Occipital lobe (tissue), 1 donor: ENCODE measurements at regions not wholly inside any gene's neighbourhood (a gene's known extent, or its start where the extent isn't known, plus 50 kb on each side); places are given as distances from the start of the nearest gene placed in this dataset.

Source experiments
- DNase-seq: peaks from one replicate; lab custom pipeline; 2025; lab: John Stamatoyannopoulos, UW

DNA sequence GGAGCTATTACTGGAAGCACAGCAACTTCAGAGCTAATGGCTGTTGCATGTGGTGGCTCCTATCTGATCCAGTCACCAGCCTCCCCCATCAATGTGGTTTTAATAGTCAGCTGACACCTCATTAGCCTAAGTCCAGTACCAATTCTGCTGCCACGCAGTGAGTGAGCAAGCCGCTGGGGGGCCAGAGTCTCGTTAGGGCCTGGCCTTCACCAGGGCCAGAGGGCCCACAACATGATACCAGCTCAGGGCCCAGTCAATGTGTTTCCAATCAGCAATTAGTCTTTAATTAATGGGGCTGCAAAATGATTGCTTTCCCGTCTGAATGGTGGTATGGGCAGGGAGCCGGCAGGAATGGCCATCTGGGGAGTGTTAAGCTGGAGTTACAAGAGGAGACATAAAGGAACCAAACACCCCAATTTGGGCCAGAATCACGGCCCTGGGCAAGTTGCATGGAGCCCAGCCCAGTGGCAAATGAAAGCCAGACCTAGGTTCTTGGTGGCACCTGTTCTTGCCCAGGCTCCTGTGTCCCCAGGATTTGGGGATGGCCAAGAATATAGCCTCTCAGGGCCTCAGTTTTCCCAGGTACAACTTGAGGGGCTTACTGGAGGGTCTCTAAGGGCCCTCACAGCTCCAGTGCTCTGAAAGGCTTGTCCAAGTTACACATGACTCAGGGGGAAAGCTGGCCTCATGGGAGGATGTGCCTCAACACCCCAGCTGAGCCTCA is 119.2 kb downstream of the EFNB1 start:
- no peak for DNase-seq

DNA sequence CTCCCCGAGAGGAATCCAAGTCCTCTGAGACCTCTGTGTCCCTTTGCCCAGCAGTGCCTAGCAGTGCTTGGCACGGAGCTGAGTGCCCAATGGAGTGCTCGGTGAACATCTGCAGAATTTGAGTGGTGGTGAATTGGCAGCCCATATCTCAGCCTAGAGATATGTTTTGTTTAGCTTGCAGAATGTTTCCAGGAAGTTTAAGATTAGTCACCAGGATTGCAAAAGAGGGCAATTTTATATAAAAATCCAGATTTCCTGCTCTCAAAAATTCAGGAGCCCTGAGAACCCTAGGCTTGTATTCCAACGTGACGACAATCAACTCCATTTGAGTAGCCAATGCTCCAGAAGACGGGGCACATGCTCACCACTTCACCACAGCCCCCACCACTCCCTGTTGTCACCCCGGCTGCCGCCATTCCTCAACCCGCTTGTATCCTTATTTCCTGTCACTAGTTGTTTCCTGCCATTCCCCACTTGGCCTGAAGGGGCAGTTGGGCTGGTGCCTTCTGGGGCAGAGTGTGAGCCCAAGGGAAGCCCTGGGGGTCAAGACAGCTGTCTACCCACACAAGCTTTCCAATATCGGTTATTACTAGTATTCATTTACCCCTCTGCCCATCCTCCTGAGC is 116.9 kb downstream of the EFNB1 start:
- DNase-seq: no peak

DNA sequence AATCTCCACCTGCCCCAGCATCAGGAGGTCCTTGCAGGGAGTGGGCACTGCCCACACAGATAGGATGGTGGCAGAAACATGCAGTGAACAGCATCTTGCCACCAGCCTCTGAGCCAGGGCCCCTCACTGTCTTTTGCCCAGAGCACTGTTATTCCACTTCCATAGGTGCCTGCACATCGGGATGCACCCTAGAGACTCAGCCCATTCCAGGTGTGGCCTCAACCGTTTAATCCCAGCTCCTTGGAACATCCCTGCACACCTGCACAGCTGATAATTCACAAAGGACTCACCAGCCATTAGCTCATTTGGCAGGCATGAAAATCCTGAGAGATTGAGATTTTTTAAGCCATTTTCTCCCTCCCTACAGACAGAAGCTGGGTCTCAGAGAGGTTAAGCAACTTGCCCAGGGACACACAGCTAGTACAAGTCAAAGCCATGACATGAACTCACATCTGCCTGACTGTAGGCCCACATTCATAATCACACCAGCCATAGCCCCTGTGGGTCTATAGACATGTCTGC is 116.3 kb downstream of the EFNB1 start:
- DNase-seq: no peak

DNA sequence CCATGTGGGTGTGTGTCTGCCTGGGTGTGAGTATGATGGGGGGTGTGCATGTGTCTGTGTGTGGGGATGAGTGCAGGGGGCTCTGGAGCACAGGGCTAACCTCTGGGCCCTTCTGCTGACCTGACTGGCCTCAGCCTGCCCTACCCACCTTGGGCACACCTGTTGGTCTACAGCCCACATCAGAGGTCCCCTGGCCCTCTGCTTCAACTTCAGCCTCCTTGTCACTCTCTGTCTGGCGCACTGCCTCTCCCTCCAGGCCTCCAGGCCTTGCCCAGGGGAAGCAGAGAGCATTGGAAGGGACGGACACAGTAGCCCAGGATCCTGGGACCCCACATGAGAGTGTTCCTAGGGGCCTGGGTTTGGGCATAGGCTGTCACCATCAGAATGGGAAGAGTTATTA is 115.4 kb downstream of the EFNB1 start:
- DNase-seq: no peak

DNA sequence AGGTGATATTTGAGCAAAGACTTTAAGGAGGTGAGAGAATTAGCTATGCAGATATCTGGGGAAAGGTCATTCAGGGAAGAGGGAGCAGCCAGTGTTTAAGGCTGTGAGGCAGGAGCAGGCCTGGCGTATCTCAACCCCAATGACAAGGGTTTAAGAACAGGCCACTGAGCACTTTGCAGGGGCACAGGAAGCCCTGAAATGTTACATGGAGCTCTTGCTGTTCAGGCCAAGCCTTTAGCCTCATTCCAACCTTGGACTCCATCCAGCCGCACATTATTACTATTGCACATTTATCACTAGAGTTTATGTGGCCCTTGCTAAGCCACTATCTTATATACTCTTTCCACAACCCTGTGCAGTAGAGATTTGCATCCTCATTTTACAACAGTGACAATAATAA is 114.0 kb downstream of the EFNB1 start:
- DNase-seq: no peak

DNA sequence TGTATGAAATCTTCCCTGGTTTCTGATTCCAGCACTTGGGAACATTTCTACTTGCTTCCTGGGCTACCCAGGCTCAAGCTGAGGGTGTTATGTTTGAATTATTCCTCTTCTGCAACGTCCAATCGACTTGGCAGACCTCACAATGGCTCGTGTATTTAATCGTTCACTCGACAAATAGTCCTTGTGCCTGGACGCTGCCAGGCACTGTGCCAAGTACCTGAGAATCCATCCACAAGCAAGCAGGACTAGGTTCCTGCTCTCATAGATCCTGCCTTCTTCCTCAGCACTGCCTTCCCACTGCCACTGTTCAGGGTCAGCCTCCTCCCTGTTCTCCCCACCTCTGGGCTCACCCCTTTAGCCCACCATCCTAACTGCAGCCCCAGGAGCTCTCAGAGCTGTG is 113.3 kb downstream of the EFNB1 start:
- no peak for DNase-seq

DNA sequence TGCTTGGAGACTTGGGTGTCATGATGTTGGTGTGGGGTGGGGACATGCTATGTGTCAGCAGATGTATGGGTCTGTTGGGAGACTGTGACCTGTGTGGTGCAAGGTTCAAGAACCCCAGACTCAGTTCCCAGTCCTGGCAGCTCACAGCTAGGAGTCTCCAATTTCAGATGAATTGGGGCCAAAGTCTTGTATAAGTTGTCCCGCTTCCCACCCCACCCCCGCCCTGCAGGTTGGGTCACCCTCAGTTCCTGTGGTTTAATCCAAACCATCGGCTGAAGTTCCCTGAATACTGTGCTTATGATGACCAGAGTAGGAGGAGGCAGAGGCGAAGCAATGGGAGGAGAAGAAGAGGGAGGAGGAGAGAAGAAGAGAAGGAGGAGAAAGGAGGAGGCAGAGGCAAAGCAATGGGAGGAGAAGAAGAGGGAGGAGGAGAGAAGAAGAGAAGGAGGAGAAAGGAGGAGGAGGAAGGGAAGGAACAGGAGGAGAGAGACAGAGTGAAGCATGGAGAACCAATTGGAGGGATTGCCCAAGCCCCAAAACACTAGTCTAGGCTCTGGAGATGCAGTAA is 112.6 kb downstream of the EFNB1 start:
- no peak for DNase-seq

DNA sequence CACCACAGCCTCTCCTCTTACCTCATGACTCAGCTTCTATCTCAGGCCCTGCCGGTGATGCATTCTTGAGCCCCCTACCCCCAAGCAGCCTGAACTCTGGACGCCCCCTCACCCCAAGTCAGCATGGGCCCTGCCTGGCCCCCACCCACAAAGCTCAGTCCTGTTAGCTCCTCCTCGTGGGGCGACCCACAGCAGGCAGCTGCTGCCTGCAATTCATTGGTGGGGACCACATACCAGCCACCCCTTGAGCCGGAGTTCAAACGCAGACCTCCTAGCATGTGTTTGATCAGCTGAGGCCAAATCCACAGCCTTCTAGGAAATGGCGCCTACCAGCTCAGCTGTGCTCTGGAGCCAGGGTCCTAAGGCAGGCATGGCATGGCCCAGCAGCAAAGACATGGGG is 111.8 kb downstream of the EFNB1 start:
- no peak for DNase-seq

DNA sequence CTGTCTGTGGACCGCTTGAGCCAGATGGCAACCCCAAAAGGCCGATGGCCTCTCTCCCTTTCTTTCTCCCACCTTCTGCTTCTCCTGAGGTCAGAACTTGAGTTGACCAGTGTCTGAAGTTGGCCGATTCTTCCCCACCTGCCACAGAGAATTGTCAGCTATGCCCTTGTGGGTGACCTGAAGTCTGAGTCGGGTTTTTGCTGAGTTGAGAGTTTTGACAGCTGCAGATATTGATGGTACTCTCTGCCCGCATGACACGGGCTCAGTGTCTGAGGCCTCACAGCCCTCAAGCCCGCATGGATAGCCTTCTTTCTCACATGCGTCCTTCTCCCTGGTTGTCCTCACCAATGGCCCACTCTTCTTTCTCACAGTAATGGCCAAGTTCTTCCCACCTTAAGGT is 111.0 kb downstream of the EFNB1 start:
- DNase-seq: no peak

DNA sequence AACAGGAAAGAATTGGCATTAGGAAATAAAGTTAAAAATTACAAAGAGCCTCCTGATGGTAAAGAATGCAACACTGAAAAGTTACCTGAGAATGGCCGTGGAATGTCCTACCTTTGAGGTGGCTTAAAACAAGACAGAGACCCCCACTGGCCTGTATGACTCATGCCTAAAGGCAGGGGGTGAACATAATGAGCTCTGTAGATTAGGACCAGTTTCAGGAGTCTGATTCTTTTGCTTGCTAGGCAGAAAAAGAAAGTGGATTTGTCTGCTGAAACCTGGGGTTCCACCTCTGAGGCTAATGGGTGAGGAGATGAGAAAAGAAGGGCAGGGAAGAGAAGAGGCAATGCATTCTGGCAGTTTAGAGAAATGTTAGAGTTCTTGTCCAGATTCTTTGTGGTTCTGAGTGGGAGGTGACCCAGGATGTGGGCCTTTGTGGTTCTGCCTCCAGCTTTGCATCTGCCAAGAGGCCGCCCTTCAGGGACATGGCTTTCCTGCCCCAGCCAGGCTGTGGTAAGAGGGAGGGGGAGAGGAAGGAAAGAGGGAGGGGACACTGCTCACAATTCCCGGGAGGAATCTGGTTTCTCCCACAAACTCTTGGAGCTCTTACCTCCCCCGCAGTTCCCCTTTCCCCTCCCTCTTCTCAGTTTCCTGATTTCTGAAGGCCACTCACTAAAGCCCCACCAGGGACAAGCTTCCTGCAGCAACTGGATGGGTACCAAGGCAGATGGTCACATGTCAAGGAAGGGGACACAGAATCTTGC is 109.6 kb downstream of the EFNB1 start:
- DNase-seq: no peak

DNA sequence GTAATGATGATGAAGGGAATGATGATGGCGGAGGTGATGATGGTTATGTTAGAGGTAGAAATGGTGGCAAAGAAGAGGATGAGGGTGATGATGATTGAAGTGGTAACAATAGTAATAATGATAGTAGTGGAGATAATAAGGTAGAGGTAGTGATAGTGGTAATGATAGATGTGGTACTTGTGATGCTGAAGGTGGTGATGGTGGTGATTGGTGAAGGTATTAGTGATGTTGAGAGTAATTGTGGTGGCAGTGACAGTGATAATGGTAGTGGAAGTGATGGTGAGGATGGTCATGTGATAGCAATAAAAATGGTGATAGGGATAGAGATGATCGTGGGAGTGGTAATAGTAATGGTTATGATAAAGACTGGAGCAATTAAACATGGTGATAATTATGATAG is 108.8 kb downstream of the EFNB1 start:
- DNase-seq: no peak

DNA sequence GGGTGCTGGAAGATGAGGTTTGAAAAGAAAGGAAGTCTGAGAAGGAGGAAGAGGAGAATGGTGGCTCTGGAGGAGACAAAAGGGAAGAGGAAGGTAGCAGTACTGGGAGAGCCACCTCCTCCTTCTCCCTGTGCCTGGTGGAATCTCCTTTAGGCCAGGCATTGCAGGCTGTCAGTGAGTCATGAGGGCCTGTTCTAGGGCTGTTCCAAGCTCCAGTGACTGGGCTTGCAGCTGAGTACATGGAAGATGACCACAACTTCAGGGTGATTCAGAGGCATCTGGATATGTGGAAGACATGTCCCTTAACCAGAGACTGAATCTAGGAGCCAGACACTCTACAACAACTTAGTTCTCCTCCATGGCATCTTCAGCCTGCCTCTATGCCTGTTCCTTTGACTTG is 107.8 kb downstream of the EFNB1 start:
- DNase-seq: no peak

DNA sequence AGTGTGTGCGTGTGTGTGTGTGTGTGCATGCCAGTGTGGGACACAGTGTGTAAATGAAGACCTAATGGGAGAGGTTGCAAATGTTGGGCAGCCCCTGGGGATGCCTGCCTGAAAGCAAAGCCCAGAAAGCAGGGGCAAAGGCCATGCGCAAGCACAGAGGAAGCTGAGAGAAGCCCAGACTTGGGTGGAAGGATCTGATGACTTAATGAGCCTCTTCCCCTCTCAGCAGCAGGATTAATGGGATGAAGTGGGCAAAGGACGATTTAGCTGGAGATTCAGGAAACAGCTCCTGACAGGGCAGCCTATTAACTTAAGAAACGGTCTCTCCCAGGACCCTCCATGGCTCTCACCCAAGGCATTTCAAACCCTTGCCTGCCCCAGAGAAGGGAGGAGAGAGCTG is 107.3 kb downstream of the EFNB1 start:
- no peak for DNase-seq

DNA sequence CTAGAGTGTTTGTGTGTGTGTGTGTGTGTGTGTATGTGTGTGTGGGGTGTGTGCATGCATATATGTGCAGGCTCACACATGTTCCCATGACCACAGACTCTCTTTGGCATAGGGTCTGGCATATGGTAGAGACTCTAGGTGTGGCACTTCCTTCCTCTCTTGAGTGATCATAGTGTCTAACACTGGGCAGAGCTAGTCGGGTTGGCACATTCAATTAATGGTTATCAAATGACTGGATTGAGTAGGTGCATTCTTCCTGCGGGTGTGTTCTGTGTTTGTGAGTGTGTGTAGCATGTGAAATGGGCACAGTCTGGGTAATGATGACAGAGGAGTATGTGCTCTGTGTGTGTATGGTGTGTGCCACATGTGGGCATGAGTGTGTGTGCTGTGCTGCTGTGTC is 106.5 kb downstream of the EFNB1 start:
- DNase-seq: no peak

DNA sequence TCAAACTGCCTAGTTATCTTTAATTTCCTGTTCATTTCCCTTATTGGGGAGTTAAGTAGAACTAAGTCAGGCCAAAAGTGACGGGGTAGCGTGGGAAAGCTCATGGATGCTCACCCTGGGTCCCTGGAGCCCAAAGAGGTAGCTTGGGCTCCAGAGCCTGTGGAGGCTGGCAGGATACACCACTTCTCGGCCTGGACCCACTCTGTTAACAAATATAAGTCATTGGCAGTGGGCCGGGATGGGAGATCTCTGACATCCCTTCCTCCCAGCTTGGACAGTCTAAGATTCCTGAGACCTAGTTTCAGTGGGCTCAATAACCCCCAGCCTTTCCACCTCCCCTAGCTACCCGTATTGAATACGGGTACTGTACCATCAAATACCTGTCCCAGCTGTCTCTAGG is 106.1 kb downstream of the EFNB1 start:
- DNase-seq: no peak

DNA sequence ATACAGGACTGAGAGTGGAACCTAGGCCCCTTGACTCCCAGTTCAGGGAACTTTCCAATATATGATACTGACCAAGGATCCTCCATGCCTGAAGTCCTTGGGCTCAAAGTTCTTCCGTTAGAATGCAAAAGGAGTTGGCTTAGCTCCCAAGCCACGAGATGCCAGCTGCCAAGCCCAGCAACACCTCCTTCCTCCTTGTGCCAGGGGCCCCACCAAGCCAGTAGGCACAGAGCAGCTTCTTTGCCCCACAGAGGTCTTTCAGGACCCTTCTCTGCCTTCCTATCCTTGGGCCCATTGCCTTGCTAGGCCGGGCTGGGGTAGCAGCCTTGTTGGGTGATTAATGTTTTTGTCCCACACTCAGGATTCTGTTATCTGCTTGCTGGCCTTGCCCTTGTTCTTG is 105.6 kb downstream of the EFNB1 start:
- no peak for DNase-seq

DNA sequence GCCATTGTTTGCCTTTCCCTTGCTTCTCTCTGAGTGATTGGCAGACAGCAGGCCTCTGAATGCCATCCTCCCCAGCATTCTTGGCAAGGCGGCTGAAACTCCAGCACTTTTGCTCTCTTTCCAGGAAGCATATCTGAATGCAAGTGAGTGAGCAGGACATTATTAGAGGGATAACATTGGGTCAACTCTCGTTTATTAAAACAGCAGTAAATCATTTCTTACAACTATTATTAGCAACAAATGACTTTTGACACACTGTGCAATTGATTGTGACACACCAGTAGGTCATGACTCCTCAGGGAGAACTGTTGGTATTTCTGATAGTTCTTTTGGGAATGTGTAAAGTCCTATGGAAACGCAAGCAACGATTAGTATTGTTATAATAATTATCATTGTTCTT is 103.8 kb downstream of the EFNB1 start:
- no peak for DNase-seq

DNA sequence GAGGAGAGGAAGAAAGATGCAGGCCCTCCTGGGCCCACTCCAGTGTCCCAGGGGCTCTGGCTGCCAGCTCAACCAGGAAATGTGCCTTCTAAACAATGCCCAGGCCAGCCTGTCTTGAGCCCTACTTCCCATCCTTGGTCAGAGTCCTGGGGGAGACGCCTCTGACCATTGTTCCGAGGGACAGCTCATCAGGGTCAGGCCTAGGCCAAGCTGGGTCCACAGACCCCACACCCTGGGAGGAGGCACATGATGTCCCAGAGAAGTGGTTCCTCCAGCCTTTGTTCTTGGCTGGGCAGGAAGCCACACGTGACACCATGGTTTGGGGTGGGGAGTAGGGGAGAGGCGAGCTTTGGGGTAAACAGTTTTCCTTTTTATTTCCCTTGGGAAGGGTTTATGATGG is 102.5 kb downstream of the EFNB1 start:
- DNase-seq: no peak

DNA sequence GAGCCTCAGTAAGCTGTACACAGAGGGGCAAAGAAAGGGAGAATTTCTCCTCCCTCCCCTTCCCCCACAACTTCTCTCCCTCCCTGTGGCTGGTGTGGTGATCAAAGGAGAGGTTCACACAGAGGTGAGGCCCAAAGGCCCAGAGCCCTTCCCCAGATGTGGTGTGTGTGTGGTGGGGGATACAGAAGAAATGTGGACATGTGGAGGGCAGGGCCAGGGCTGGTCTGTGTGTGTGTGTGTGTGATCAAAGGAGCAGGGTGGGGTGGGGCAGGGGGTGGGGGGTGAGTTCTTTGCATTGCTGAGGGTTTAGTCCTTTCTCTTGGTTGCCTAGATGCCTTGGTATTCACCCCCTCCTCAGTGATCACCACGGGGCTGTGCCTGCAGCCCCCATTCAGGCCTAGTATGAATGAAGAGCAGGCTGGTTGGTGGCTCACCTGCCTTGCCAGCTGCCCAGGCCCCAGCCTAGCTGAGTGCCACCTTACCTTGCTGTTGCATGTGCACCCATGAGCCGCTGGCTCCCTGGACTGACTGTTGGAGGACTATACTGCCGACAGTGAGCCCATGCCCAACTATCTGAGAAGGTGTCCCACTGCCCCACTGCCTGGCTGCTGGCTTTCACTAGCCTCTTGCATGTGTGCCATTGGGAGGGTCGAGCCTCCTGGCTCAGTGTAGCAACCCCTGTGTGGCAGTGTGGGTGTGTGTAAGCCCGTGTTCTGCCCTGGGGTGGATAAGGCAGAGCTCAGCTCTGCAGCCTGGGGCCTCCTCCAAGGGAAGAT is 101.9 kb downstream of the EFNB1 start:
- DNase-seq: no peak

DNA sequence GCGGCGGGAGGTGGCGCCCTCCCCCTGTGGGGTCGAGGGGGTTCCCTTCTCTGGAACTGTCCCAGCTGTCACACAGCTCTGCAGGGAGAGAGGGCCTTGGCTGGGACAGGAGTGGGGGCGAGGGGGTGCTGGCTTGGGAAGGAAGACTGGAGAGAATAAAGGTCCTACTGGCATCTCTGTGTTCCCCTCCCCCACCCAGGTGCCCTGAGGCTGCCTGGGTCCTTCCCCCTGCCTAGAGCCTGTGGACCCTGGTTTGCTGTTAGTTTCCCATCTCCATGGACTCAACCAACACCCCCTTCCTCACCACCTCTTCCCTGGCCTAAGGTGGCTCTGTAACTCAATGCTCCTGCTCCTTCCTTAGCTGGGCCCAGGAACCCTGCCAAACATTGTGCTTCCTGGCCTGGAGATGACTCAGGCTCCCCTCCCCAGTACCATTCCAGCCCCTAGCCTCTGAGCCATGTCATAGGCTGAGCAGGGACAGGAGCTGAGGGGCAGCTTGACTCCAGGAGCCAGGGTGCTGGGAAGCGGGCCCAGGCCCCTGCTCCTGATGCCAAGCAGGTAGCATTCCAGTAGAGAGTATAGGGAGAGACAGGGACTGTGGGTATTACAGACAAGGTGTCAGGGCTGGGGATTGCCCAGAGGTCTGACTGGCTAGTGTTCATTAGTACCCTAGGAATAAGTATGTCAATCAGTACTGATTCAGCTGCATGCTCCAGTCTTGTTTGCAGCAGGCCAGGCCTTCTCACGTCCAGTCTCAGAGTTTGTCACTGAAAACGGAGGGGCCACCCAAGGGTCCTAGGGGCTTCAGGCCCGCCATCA is 100.7 kb downstream of the EFNB1 start:
- no peak for DNase-seq

DNA sequence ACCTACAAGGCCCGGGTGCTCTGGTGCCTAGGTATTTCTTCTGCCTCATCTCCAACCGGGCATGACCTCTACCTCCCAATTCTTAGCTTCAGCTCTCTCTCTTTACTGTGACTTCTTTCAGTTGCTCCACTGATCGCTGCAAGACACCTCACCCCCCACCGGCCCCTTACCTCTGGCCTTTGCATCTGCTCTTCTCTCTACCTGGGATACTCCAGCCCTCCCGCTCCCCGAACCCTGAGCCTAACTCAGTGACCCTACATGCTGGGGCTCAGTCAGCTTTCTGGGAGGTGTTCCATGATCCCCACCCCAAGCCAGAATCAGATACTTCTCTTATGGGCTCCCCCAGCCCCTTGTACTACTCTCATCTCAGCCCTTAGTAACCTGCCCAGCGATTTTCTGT is 99.6 kb downstream of the EFNB1 start:
- no peak for DNase-seq
